WTC11 (cell line): ENCODE measurements at regions not wholly inside any gene's neighbourhood (a gene's known extent, or its start where the extent isn't known, plus 50 kb on each side); places are given as distances from the start of the nearest gene placed in this dataset.

Source experiments
- ATAC-seq: fragments of 200-7000 bp; cut with Tn5 transposase; 2 replicates; pipeline ENCODE4 v1.10.0; 2021; ENCODE audit warnings: mild to moderate bottlenecking, moderate library complexity
- CTCF ChIA-PET: fragments of 300-600 bp; sonication (Branson Sonifier 250); formaldehyde crosslinking; loops from one replicate; lab custom pipeline; 2021; ENCODE audit warnings: antibody characterized with exemption; lab: Charles Lee
- POLR2A ChIA-PET: fragments of 350-600 bp; sonication (Branson Sonifier 250); formaldehyde crosslinking; loops from one replicate; lab custom pipeline; 2021; ENCODE audit warnings: antibody characterized with exemption; lab: Charles Lee
- DNase-seq: peaks from one replicate; pipeline ENCODE4 v3.0.0; 2021; ENCODE audit warnings: low spot score
- H3K27ac Mint-ChIP-seq: 2 replicates; pipeline ENCODE4 v1.8.0; 2021; ENCODE audit warnings: mixed read lengths
- H3K27me3 Mint-ChIP-seq: 2 replicates; pipeline ENCODE4 v1.8.0; 2021; ENCODE audit warnings: low read depth, mild to moderate bottlenecking, moderate library complexity, mixed read lengths
- H3K36me3 Mint-ChIP-seq: 2 replicates; pipeline ENCODE4 v1.8.0; 2021; ENCODE audit warnings: mixed read lengths
- H3K4me1 Mint-ChIP-seq: 2 replicates; pipeline ENCODE4 v1.8.0; 2022; ENCODE audit warnings: mixed read lengths
- H3K4me3 Mint-ChIP-seq: 2 replicates; pipeline ENCODE4 v1.8.0; 2021; ENCODE audit warnings: mild to moderate bottlenecking, moderate library complexity, mixed read lengths
- H3K9me3 Mint-ChIP-seq: 2 replicates; pipeline ENCODE4 v1.8.0; 2021; ENCODE audit warnings: mixed read lengths
- ATF1 ChIP-seq: sonication (generic); formaldehyde crosslinking; IDR thresholded peaks from 2 replicates; pipeline ENCODE4 v1.8.1; 2023; ENCODE audit warnings: mild to moderate bottlenecking, moderate library complexity, missing genetic modification reagents
- CBFB ChIP-seq: sonication (generic); formaldehyde crosslinking; IDR thresholded peaks from 2 replicates; pipeline ENCODE4 v1.8.1; 2022; ENCODE audit warnings: mild to moderate bottlenecking, low read depth, missing genetic modification reagents
- E2F1 ChIP-seq: sonication (generic); formaldehyde crosslinking; IDR thresholded peaks from 2 replicates; pipeline ENCODE4 v1.8.0; 2022; ENCODE audit warnings: mild to moderate bottlenecking, missing genetic modification reagents
- FOXP1 ChIP-seq: sonication (generic); formaldehyde crosslinking; IDR thresholded peaks from 2 replicates; pipeline ENCODE4 v1.8.0; 2022; ENCODE audit warnings: missing genetic modification reagents, mild to moderate bottlenecking, moderate library complexity, borderline replicate concordance
- MAX ChIP-seq: sonication (generic); formaldehyde crosslinking; IDR thresholded peaks from 2 replicates; pipeline ENCODE4 v1.8.0; 2022; ENCODE audit warnings: mild to moderate bottlenecking, missing genetic modification reagents
- NFATC4 ChIP-seq: fragments of 250-450 bp; sonication (Bioruptor Pico); IDR thresholded peaks from 2 replicates; pipeline ENCODE4 v1.9.0; 2021; ENCODE audit warnings: mild to moderate bottlenecking
- NR1H2 ChIP-seq: sonication (generic); formaldehyde crosslinking; IDR thresholded peaks from 2 replicates; pipeline ENCODE4 v1.9.0; 2021; ENCODE audit warnings: mild to moderate bottlenecking, moderate library complexity, missing genetic modification reagents
- NR3C1 ChIP-seq: sonication (generic); formaldehyde crosslinking; conservative IDR thresholded peaks from 2 replicates; pipeline ENCODE4 v1.8.1; 2023; ENCODE audit warnings: low read depth, mild to moderate bottlenecking, missing genetic modification reagents
- OVOL2 ChIP-seq: fragments of 250-450 bp; sonication (Bioruptor Pico); IDR thresholded peaks from 2 replicates; pipeline ENCODE4 v1.9.0; 2021; ENCODE audit warnings: mild to moderate bottlenecking, borderline replicate concordance
- RELA ChIP-seq: sonication (generic); formaldehyde crosslinking; IDR thresholded peaks from 2 replicates; pipeline ENCODE4 v1.8.1; 2022; ENCODE audit warnings: missing genetic modification reagents, mild to moderate bottlenecking, borderline replicate concordance
- RORB ChIP-seq: fragments of 250-450 bp; sonication (Bioruptor Pico); IDR thresholded peaks from 2 replicates; pipeline ENCODE4 v1.9.0; 2021; ENCODE audit warnings: mild to moderate bottlenecking
- SMAD3 ChIP-seq: sonication (generic); formaldehyde crosslinking; IDR thresholded peaks from 2 replicates; pipeline ENCODE4 v1.8.0; 2022; ENCODE audit warnings: missing genetic modification reagents, mild to moderate bottlenecking, borderline replicate concordance
- SMAD4 ChIP-seq: sonication (generic); formaldehyde crosslinking; IDR thresholded peaks from 2 replicates; pipeline ENCODE4 v1.8.0; 2022; ENCODE audit warnings: mild to moderate bottlenecking, missing genetic modification reagents
- TEAD1 ChIP-seq: sonication (generic); formaldehyde crosslinking; IDR thresholded peaks from 2 replicates; pipeline ENCODE4 v1.8.0; 2022; ENCODE audit warnings: mild to moderate bottlenecking, missing genetic modification reagents
- TP53 ChIP-seq: sonication (generic); formaldehyde crosslinking; IDR thresholded peaks from 2 replicates; pipeline ENCODE4 v1.8.1; 2023; ENCODE audit warnings: mild to moderate bottlenecking, missing genetic modification reagents
- ZBTB21 ChIP-seq: sonication (generic); formaldehyde crosslinking; IDR thresholded peaks from 2 replicates; pipeline ENCODE4 v1.8.1; 2023; ENCODE audit warnings: mild to moderate bottlenecking, missing genetic modification reagents, borderline replicate concordance
- ZMAT4 ChIP-seq: fragments of 250-450 bp; sonication (Bioruptor Pico); IDR thresholded peaks from 2 replicates; pipeline ENCODE4 v1.9.0; 2021; ENCODE audit warnings: mild to moderate bottlenecking
- ZNF532 ChIP-seq: fragments of 250-450 bp; sonication (Bioruptor Pico); IDR thresholded peaks from 2 replicates; pipeline ENCODE4 v1.9.0; 2021; ENCODE audit warnings: mild to moderate bottlenecking, borderline replicate concordance
- ZNF671 ChIP-seq: fragments of 250-450 bp; sonication (Bioruptor Pico); IDR thresholded peaks from 2 replicates; pipeline ENCODE4 v1.8.0; 2021; ENCODE audit warnings: mild to moderate bottlenecking
- TF ChIP-seq, protein P1 (sequence below): sonication (generic); formaldehyde crosslinking; IDR thresholded peaks from 2 replicates; pipeline ENCODE4 v1.8.0; 2022; ENCODE audit warnings: missing genetic modification reagents
- TF ChIP-seq, protein P2 (sequence below): sonication (generic); formaldehyde crosslinking; IDR thresholded peaks from 2 replicates; pipeline ENCODE4 v1.8.1; 2023; ENCODE audit warnings: mild to moderate bottlenecking, missing genetic modification reagents

GRCh38 chrX:40209951-40210617 is 112.3 kb upstream of the BCOR start (continued):
- no peak for TF ChIP-seq ZNF532 (CRISPR knock-in tag)
- no peak for TF ChIP-seq SMAD4 (CRISPR knock-in tag)
- no peak for TF ChIP-seq NR3C1
- TF ChIP-seq ZMAT4 (CRISPR knock-in tag) = no peak
- TF ChIP-seq RORB (CRISPR knock-in tag) = no peak
- no peak for TF ChIP-seq SMAD3
- TF ChIP-seq, protein P1, sequence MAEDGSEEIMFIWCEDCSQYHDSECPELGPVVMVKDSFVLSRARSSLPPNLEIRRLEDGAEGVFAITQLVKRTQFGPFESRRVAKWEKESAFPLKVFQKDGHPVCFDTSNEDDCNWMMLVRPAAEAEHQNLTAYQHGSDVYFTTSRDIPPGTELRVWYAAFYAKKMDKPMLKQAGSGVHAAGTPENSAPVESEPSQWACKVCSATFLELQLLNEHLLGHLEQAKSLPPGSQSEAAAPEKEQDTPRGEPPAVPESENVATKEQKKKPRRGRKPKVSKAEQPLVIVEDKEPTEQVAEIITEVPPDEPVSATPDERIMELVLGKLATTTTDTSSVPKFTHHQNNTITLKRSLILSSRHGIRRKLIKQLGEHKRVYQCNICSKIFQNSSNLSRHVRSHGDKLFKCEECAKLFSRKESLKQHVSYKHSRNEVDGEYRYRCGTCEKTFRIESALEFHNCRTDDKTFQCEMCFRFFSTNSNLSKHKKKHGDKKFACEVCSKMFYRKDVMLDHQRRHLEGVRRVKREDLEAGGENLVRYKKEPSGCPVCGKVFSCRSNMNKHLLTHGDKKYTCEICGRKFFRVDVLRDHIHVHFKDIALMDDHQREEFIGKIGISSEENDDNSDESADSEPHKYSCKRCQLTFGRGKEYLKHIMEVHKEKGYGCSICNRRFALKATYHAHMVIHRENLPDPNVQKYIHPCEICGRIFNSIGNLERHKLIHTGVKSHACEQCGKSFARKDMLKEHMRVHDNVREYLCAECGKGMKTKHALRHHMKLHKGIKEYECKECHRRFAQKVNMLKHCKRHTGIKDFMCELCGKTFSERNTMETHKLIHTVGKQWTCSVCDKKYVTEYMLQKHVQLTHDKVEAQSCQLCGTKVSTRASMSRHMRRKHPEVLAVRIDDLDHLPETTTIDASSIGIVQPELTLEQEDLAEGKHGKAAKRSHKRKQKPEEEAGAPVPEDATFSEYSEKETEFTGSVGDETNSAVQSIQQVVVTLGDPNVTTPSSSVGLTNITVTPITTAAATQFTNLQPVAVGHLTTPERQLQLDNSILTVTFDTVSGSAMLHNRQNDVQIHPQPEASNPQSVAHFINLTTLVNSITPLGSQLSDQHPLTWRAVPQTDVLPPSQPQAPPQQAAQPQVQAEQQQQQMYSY (CRISPR knock-in tag) = no peak
- TF ChIP-seq TEAD1 (CRISPR knock-in tag) = no peak
- TF ChIP-seq, all 79 proteins: peak for 0

- ChIA-PET POLR2A (no interaction called here), CTCF (no interaction called here)
- Mint-ChIP-seq H3K36me3 (no peaks in the 10 kb centered on the region), H3K27ac (no peak overlapping the region), H3K27me3 (peaks cover 3% of the 10 kb centered on the region; the same call in 1 of the 2 replicates), H3K4me1 (peaks cover 10% of the 10 kb centered on the region; the same call in 1 of the 2 replicates), H3K4me3 (no peak overlapping the region), H3K9me3 (no peaks in the 10 kb centered on the region)
- TF ChIP-seq OVOL2 (CRISPR knock-in tag) (no peak), NR1H2 (CRISPR knock-in tag) (no peak), CBFB (CRISPR knock-in tag) (no peak), E2F1 (CRISPR knock-in tag) (no peak), MAX (CRISPR knock-in tag) (no peak), FOXP1 (CRISPR knock-in tag) (no peak), ZBTB21 (CRISPR knock-in tag) (no peak), TP53 (no peak), RELA (CRISPR knock-in tag) (no peak), ZNF671 (CRISPR knock-in tag) (no peak), ATF1 (CRISPR knock-in tag) (no peak), NFATC4 (CRISPR knock-in tag) (no peak)
- TF ChIP-seq, protein P2, sequence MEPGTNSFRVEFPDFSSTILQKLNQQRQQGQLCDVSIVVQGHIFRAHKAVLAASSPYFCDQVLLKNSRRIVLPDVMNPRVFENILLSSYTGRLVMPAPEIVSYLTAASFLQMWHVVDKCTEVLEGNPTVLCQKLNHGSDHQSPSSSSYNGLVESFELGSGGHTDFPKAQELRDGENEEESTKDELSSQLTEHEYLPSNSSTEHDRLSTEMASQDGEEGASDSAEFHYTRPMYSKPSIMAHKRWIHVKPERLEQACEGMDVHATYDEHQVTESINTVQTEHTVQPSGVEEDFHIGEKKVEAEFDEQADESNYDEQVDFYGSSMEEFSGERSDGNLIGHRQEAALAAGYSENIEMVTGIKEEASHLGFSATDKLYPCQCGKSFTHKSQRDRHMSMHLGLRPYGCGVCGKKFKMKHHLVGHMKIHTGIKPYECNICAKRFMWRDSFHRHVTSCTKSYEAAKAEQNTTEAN = no peak
- DNase-seq = no peak
- no peak for ATAC-seq
Observed at GRCh38 chrX:40207626-40208025, 109.9 kb upstream of the BCOR start.
